Lower lobe of right lung (tissue), 2 donors: ENCODE measurements at regions not wholly inside any gene's neighbourhood (a gene's known extent, or its start where the extent isn't known, plus 50 kb on each side); places are given as distances from the start of the nearest gene placed in this dataset.
A peak's percentile ranks its signal among the peaks of the same experiment; 100 is the strongest.
"Not testable (repeated sequence)": the region's sequence is repeated elsewhere in the genome, so short reads cannot be mapped to it uniquely, and the experiment has no call there.

Experiments
- ATAC-seq, 2 donors: fragments of 200-7000 bp; cut with Tn5 transposase; one replicate each; pipeline ENCODE4 v1.9.1; 2020 to 2022; ENCODE audit warnings: mild to moderate bottlenecking in 2 of 2, moderate library complexity in 2 of 2
- DNase-seq: peaks from one replicate; pipeline ENCODE4 v3.0.0-alpha.2; 2020
- H3K27ac ChIP-seq: fragments of 200-600 bp; one replicate; pipeline ENCODE4 v1.8.0; 2022
- H3K27me3 ChIP-seq: fragments of 200-600 bp; one replicate; pipeline ENCODE4 v1.8.0; 2022; ENCODE audit warnings: low read depth
- H3K36me3 ChIP-seq: fragments of 200-600 bp; one replicate; pipeline ENCODE4 v1.8.0; 2022; ENCODE audit warnings: mild to moderate bottlenecking
- H3K4me1 ChIP-seq: fragments of 200-600 bp; one replicate; pipeline ENCODE4 v1.8.0; 2022
- H3K4me3 ChIP-seq: fragments of 200-600 bp; one replicate; pipeline ENCODE4 v1.8.0; 2022; ENCODE audit warnings: mild to moderate bottlenecking
- H3K9me3 ChIP-seq: fragments of 200-600 bp; one replicate; pipeline ENCODE4 v1.8.0; 2022
- intact Hi-C: fragments of 100-400 bp; cut with DNase I; formaldehyde crosslinking; loops from one replicate; pipeline ENCODE4 v1.11.0; 2022
- donor health status: DM: no; HTN: yes; CAD: no; lungs with severe emphysema.

DNA sequence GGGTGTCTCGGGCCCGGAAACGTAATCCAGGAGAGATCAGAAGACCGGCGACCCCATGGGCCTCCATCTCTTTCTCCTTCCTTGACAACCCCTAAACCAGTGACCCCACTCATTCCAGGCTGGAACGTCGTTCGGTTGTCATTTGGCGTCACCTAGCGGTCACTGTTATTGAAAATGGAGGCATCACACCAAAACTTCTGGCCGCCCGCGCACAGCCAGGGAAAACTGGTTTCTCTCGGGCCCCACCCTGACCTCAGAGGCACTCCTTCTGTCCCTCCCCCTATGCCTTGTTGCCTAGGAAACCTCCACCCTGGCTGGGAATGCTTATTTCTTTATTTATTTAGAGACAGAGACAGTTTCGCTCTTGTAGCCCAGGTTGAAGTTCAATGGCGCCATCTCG is 2327.3 kb upstream of the TPTE start:
- ATAC-seq: peak; percentile 89 to 91
- H3K9me3 ChIP-seq, H3K27me3 ChIP-seq, H3K4me1 ChIP-seq, DNase-seq, intact Hi-C loops, H3K4me3 ChIP-seq, H3K27ac ChIP-seq, H3K36me3 ChIP-seq: not testable (repeated sequence)

DNA sequence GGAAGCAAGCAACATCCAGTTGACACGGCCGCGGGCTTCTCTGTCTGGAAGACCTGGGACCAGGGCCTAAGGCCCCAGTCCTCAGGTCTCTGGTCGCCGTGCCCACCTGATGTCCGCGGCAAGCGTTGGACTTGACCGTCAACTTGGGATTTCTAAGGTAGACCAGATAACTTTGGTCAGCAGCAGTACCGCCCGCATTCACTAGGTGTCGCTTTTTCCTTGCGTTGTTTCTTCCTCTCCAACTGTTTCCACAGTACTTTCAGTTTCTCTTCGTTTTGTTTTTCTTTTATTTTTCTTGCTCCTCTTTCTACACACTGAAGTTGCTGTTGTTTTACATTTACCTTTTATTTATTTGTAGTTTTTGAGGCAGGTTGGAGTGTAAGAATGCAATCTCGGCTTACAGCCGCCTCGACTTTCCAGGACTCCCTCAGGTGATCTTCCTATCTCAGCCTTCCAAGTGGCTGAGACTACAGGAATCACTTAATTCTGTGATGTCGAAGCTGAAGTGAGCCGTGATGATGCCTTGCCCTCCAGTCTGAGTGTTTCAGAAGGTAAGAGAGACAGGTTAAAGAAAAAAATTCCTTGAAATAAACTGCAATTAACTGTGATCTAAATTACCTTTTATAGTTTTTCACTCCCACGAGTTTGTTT is 2323.9 kb upstream of the TPTE start:
- H3K4me3 ChIP-seq, H3K27ac ChIP-seq, intact Hi-C loops, H3K9me3 ChIP-seq, H3K4me1 ChIP-seq, H3K36me3 ChIP-seq, H3K27me3 ChIP-seq, DNase-seq: not testable (repeated sequence)
- ATAC-seq: peak; percentile 82 to 88

DNA sequence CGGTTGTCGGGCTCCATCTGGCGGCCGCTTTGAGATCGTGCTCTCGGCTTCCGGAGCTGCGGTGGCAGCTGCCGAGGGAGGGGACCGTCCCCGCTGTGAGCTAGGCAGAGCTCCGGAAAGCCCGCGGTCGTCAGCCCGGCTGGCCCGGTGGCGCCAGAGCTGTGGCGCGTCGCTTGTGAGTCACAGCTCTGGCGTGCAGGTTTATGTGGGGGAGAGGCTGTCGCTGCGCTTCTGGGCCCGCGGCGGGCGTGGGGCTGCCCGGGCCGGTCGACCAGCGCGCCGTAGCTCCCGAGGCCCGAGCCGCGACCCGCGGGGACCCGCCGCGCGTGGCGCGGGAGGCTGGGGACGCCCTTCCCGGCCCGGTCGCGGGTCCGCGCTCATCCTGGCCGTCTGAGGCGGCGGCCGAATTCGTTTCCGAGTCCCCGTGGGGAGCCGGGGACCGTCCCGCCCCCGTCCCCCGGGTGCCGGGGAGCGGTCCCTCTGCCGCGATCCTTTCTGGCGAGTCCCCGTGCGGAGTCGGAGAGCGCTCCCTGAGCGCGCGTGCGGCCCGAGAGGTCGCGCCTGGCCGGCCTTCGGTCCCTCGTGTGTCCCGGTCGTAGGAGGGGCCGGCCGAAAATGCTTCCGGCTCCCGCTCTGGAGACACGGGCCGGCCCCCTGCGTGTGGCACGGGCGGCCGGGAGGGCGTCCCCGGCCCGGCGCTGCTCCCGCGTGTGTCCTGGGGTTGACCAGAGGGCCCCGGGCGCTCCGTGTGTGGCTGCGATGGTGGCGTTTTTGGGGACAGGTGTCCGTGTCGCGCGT is 2316.1 kb upstream of the TPTE start:
- H3K4me1 ChIP-seq, H3K9me3 ChIP-seq, H3K27me3 ChIP-seq, intact Hi-C loops, H3K27ac ChIP-seq, H3K4me3 ChIP-seq, DNase-seq, H3K36me3 ChIP-seq: not testable (repeated sequence)
- peak; percentile 100 for ATAC-seq

DNA sequence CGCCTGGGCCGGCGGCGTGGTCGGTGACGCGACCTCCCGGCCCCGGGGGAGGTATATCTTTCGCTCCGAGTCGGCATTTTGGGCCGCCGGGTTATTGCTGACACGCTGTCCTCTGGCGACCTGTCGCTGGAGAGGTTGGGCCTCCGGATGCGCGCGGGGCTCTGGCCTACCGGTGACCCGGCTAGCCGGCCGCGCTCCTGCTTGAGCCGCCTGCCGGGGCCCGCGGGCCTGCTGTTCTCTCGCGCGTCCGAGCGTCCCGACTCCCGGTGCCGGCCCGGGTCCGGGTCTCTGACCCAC is 2315.5 kb upstream of the TPTE start:
- DNase-seq, H3K4me3 ChIP-seq, H3K27me3 ChIP-seq, H3K36me3 ChIP-seq, H3K4me1 ChIP-seq, H3K9me3 ChIP-seq, intact Hi-C loops, H3K27ac ChIP-seq: not testable (repeated sequence)
- ATAC-seq: peak in 1 of 2 donors; percentile 64

DNA sequence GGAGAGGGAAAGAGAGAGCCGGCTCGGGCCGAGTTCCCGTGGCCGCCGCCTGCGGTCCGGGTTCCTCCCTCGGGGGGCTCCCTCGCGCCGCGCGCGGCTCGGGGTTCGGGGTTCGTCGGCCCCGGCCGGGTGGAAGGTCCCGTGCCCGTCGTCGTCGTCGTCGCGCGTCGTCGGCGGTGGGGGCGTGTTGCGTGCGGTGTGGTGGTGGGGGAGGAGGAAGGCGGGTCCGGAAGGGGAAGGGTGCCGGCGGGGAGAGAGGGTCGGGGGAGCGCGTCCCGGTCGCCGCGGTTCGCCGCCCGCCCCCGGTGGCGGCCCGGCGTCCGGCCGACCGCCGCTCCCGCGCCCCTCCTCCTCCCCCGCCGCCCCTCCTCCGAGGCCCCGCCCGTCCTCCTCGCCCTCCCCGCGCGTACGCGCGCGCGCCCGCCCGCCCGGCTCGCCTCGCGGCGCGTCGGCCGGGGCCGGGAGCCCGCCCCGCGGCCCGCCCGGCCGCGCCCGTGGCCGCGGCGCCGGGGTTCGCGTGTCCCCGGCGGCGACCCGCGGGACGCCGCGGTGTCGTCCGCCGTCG is 2308.3 kb upstream of the TPTE start:
- H3K4me1 ChIP-seq, H3K4me3 ChIP-seq, H3K36me3 ChIP-seq, H3K27me3 ChIP-seq, ATAC-seq, intact Hi-C loops, H3K27ac ChIP-seq, H3K9me3 ChIP-seq: not testable (repeated sequence)
- peak; percentile 71 for DNase-seq

DNA sequence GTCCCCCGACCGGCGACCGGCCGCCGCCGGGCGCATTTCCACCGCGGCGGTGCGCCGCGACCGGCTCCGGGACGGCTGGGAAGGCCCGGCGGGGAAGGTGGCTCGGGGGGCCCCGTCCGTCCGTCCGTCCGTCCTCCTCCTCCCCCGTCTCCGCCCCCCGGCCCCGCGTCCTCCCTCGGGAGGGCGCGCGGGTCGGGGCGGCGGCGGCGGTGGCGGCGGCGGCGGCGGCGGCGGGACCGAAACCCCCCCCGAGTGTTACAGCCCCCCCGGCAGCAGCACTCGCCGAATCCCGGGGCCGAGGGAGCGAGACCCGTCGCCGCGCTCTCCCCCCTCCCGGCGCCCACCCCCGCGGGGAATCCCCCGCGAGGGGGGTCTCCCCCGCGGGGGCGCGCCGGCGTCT is 2306.8 kb upstream of the TPTE start:
- intact Hi-C loops, H3K27ac ChIP-seq, ATAC-seq: not testable (repeated sequence)

GRCh38 chr21:8229366-8230150 is 2291.8 kb upstream of the TPTE start:
- DNase-seq, H3K27me3 ChIP-seq, H3K9me3 ChIP-seq, H3K4me3 ChIP-seq, H3K4me1 ChIP-seq, H3K27ac ChIP-seq, intact Hi-C loops, H3K36me3 ChIP-seq: not testable (repeated sequence)
- peak; percentile 51 to 67 for ATAC-seq

More for the DNA sequence above, 2306.8 kb upstream of the TPTE start:
- H3K4me3 ChIP-seq, H3K4me1 ChIP-seq, H3K9me3 ChIP-seq, H3K36me3 ChIP-seq, DNase-seq, H3K27me3 ChIP-seq: not testable (repeated sequence)

- ATAC-seq, H3K36me3 ChIP-seq, H3K27ac ChIP-seq, H3K27me3 ChIP-seq, DNase-seq, intact Hi-C loops, H3K4me1 ChIP-seq, H3K4me3 ChIP-seq, H3K9me3 ChIP-seq: not testable (repeated sequence)
Observed at GRCh38 chr21:8231252-8231651, 2290.1 kb upstream of the TPTE start.

GRCh38 chr21:8233000-8233399 is 2288.4 kb upstream of the TPTE start:
- ATAC-seq, DNase-seq, H3K4me3 ChIP-seq, H3K27ac ChIP-seq, H3K9me3 ChIP-seq, intact Hi-C loops, H3K27me3 ChIP-seq, H3K4me1 ChIP-seq, H3K36me3 ChIP-seq: not testable (repeated sequence)

DNA sequence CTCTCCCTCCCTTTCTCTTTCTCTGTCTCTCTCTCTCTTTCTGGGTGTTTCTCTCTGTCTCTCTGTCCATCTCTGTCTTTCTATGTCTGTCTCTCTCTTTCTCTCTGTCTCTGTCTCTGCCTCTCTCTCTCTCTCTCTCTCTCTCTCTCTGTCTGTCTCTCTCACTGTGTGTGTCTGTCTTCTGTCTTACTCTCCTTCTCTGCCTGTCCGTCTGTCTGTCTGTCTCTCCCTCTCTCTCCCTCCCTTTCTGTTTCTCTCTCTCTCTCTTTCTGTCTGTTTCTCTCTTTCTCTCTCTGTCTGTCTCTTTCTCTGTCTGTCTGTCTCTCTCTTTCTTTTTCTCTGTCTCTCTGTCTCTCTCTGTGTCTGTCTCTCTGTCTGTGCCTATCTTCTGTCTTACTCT is 2287.3 kb upstream of the TPTE start:
- DNase-seq, H3K9me3 ChIP-seq, ATAC-seq, H3K27me3 ChIP-seq, H3K4me1 ChIP-seq, H3K4me3 ChIP-seq, H3K27ac ChIP-seq, H3K36me3 ChIP-seq, intact Hi-C loops: not testable (repeated sequence)

GRCh38 chr21:8244723-8245641 is 2276.4 kb upstream of the TPTE start:
- H3K36me3 ChIP-seq, intact Hi-C loops, H3K4me1 ChIP-seq, H3K4me3 ChIP-seq, H3K27me3 ChIP-seq, H3K9me3 ChIP-seq, DNase-seq, H3K27ac ChIP-seq: not testable (repeated sequence)
- peak; percentile 79 to 85 for ATAC-seq

- H3K9me3 ChIP-seq, H3K27me3 ChIP-seq, H3K4me3 ChIP-seq, H3K4me1 ChIP-seq, H3K36me3 ChIP-seq, intact Hi-C loops, DNase-seq, H3K27ac ChIP-seq: not testable (repeated sequence)
- ATAC-seq: peak; percentile 86 to 91
Observed at GRCh38 chr21:8245642-8246402, 2275.6 kb upstream of the TPTE start.
